HuH-7.5 (cell line): ENCODE measurements at regions not wholly inside any gene's neighbourhood (a gene's known extent, or its start where the extent isn't known, plus 50 kb on each side); places are given as distances from the start of the nearest gene placed in this dataset.

ENCODE experiments used
- DNase-seq: peaks from one replicate; pipeline ENCODE4 v3.0.0; 2011; ENCODE audit warnings: low spot score

DNA sequence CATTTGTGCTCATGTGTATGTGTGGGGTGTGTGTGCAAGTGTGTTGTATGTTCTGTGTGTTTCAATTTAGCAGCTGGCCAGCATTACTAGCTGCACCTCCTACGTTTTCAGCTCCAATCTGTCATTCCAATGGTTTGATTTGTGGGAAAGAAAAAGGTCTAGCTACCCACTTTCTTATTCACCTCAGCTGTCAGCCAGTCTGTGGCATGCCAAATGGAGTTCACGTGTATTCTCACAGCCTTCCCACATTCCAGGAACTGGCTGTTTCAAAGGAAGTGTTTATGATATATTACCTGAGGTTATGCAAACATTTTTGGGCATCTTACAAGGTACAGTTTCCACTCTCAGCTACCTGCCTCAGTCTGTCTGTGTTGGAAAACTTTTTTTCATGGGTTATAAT, 220.2 kb upstream of the CPNE8 start:
- DNase-seq, result no peak

GRCh38 chr12:39124768-39125167, 219.4 kb upstream of the CPNE8 start:
- no peak for DNase-seq

GRCh38 chr12:39123580-39124253, 218.3 kb upstream of the CPNE8 start:
- no peak for DNase-seq

DNA sequence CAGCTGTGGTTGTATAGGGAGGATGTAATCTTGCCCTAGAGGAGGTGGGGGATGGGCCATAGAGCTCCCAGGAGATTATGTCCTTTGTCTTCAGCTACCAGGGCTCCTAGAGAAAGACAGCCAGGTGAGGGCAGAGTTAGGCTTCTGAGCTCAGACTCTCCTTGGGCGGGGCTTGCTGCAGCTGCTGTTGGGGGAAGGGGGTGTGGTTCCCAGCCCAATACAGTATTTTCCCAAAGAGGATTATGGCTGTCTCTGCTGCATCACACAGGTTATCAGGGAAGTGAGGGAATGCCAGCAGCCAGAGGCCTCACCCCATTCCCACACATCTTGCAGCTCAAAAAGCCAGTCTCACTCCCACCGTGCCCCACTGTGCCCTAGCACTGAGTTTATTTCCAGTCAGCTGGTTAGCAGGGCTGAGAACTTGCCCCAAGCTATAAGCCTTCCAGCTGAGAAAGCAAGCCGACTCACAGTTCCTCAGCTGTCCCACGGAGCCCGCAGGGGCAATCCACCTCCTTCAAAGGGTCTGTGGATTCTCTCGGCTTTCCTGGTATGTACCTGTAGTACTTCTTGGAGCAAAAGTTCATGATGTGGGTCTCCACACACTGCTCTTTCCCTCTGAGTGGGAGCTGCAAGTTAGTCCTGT, 217.3 kb upstream of the CPNE8 start:
- no peak for DNase-seq

- no peak for DNase-seq
Measured at GRCh38 chr12:39116861-39117260, 211.5 kb upstream of the CPNE8 start.

- DNase-seq, result no peak
Measured at GRCh38 chr12:39112064-39112463, 206.7 kb upstream of the CPNE8 start.

GRCh38 chr12:39105111-39105510, 199.7 kb upstream of the CPNE8 start:
- DNase-seq, result no peak

GRCh38 chr12:39103552-39104165, 198.3 kb upstream of the CPNE8 start:
- peak; percentile 43 for DNase-seq

DNA sequence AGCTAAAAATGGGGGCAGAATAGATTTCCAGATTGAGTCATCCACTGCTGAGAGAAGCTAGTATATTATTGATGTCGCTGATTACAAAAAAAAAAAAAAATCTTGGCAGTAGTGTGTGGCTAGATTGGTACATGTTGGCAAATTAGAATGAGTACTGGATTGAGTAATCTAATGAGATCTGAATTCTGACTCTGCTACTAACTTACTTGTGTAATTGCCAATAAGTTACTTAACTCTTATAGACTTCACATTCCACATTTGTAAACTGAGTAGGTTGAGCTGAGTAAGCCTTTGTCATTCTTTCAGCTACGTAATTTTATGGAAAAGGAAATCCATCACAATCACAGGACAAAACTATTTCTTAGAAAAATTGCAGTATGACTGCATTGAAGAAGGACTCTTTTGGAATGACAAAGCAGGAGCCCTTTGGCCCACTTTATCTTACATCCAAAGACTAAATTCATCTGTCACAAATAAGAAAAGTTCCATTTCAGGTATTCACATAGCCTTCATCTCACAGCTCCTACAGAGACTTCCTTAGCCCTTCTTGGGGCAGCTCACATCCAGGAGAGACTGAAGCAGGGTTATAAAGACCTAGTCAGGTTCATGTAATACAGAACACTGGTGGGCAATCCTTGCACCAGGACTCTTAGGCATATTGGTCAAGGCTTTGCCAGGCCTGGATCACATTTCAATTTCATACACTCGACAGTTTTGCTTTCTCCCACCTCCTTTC, 197.3 kb upstream of the CPNE8 start:
- DNase-seq, result no peak

DNA sequence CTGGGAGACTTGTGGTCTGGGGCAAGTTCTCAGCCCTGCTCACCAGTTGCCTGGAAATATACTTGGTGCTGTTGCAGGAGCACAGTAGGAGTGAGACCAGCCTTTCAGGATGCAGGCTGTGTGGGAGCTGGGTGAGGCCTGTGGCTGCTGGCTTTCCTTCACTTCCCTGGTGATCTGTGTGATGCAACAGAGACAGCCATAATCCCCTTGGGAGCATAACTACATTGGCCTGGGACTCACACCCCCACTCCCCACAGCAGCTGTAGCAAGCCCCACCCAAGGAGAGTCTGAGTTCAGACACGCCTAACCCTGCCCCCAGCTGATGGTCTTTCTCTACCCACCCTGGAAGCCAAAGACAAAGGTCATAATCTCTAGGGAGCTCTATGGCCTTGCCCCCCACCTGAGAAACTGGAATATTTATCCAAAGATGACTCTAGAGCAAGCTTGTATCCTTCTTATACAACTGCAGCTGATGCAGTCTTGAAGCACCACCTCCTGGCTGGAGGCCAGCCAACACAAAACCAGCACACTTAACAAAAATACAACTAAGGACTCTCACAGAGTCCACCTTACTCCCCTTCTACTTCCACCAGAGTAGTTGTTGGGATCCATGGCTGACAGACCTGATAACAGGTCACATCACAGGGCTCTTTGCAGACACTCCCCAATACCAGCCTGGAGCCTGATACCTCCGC, 190.4 kb upstream of the CPNE8 start:
- no peak for DNase-seq

DNA sequence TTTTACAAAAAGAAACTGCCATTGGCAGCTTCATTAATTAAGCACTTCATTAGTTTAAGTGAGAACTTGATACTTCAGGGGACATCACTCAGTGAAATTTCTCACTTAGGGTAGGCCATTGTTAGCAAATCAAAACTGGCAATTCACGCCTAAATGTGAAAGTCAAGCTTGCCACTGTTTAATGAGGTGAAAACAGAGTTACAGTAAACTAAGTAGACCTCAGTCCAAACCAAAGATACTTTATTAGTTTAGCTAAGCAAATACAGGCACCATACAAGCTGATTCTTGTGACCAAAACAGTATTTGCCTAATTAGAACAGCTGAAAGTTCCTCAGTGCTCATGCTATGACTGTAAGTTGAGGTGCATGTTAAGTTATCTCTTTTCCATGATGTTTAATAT, 176.5 kb upstream of the CPNE8 start:
- no peak for DNase-seq

GRCh38 chr12:39077226-39077625, 171.8 kb upstream of the CPNE8 start:
- DNase-seq, result no peak

DNA sequence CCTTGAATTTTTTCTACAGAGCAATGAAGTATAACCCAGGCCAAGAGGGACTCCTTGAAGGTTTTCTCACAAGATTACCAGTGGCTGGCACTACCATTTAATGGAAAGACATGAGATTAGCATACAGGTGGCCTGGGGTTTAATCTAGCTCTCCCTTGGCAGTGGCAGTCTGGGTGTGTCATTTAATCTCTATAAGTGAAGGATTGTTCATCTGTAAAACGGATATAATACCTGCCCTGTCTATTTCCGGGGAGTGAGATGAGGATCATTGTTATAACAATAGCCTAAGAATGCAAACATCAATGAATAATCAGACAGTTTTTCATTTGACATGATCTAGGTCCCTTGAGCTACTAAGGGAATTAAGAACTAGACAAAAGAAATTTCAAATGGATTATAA, 168.7 kb upstream of the CPNE8 start:
- DNase-seq, result no peak

GRCh38 chr12:39072658-39073057, 167.3 kb upstream of the CPNE8 start:
- no peak for DNase-seq

GRCh38 chr12:39071611-39072010, 166.2 kb upstream of the CPNE8 start:
- no peak for DNase-seq

- DNase-seq, result no peak
Measured at GRCh38 chr12:39070775-39071174, 165.4 kb upstream of the CPNE8 start.

GRCh38 chr12:39065455-39065854, 160.1 kb upstream of the CPNE8 start:
- no peak for DNase-seq

- DNase-seq, result no peak
Measured at GRCh38 chr12:39064708-39065107, 159.3 kb upstream of the CPNE8 start.

DNA sequence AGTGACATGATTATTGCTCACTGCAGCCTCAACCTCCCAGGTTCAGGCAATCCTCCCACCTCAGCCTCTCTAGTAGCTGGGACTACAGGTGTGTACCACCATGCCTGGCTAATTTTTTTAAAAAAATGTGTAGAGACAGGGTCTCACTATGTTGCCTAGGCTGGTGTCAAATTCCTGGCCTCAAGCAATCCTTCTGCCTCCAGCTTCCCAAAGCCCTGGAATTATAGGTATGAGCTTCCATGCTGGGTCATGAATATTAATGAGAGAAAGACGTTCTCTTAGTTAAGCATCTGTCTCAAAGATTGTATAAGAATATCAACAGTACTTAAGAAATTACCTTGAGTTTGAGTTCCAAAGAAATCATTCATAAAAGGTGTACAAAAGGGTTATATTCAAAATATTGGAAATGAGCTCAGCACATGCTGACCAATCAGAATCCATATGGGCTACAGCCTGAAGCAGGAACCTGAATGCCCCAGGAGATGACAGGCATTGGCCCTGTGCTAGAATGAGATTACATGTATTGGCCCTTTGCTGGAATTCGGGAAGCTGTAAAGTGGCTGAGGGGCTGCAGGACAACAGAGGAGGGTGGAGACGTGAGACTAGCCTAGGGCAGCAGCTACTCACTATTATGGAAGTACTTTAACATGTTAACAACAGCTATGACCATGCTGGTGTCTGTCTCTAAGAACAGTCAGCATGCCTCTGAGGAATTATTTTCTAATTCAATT, 157.0 kb upstream of the CPNE8 start:
- DNase-seq, result no peak

- no peak for DNase-seq
Measured at GRCh38 chr12:39061576-39061975, 156.2 kb upstream of the CPNE8 start.

DNA sequence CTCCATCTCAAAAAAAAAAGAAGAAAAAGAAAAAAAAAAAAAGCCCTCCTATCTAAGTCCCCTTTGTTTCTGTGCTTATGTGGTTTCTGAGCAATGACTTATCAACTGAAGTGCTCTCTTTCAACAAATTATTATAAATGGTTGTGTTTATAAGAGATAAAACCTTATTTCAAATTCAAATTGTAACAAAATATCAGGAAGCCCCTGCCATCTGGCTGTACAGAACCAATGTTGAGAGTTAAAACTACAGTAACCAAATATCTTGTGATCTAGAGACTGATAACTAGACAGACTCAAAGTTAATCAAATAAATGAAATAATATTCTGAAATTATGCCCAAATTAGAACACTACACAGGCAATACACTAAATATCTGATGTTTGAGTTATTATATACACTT, 143.0 kb upstream of the CPNE8 start:
- DNase-seq, result no peak
